ENCODE measurements at regions not wholly inside any gene's neighbourhood (a gene's known extent, or its start where the extent isn't known, plus 50 kb on each side); places are given as distances from the start of the nearest gene placed in this dataset.

DNA sequence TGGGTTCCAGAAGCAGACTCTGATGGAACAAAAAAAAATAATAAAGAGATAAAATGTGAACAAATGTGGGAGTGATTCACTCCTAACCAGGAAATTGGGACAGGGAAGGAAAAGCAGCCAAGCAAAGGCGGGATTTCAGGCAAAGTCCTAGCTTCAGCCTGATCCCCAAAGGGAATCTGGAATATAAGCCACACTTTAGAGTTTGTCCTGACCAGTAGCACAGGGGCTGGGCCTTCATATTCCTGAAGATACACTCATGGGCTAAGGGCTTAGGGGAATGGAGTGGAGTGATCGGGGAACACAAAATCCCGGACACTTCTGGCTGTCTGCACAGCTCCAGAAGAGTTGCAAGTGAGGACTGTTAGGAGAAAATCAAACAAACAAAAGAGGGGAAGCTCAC, 135.0 kb upstream of the COL8A1 start:
- peaks cover 0 to 2% (median 0%) of the 10 kb centered on the region in 7 donors for H3K9me3 Mint-ChIP-seq
- ATAC-seq (ENCODE audit: low read depth in 2 of 2), result no peak
- no peaks in the 10 kb centered on the region for H3K4me1 Mint-ChIP-seq
- no peak for DNase-seq
- H3K27ac Mint-ChIP-seq, result no peak overlapping the region
- no peaks in the 10 kb centered on the region for H3K36me3 Mint-ChIP-seq
- H3K27me3 Mint-ChIP-seq, result no peaks in the 10 kb centered on the region
- no peak overlapping the region for H3K4me3 Mint-ChIP-seq

DNA sequence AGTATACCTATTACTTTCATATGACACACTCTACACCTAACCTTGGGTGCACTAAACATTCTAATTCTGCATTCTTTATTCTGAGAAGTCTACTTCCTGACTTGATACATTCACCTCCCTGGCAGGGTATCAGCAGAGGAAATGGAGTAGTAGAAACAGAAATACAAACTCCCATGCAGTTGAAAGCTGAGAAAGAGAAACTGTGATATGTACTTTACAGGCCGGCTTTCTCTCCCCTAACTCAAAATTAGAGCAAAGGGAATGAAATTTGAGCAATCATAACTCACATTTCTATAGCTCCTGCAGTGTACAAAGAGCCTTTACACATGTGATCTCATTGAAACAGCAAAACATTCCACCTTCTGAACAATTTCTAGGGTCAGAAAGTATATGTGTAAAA, 135.5 kb upstream of the COL8A1 start:
- no peak overlapping the region for H3K4me3 Mint-ChIP-seq
- H3K27ac Mint-ChIP-seq, result no peak overlapping the region
- ATAC-seq (ENCODE audit: low read depth in 2 of 2) (no peak), DNase-seq (no peak)
- H3K36me3 Mint-ChIP-seq, result no peaks in the 10 kb centered on the region
- H3K4me1 Mint-ChIP-seq, result no peaks in the 10 kb centered on the region
- no peaks in the 10 kb centered on the region for H3K27me3 Mint-ChIP-seq
- H3K9me3 Mint-ChIP-seq, result peaks cover 0 to 2% (median 0%) of the 10 kb centered on the region in 7 donors

DNA sequence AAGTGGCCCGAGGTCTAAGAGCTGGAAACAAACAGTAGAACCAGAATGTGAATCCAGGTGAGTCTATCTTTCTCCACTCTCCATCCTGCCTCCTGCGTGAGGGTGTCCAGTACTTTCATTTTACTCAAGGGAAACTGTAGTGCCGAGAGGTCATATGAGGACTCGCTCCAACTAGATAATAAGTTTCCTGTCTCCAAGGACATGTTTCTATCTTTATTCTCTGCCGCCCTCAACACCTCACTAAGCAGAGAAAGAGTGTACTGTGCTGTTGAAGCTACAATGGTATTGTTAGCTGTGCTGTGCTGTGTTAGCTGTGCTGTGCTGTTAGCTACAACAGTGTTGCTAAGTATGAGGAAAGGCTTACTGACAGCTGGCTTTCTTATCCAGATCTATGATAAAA, 137.9 kb upstream of the COL8A1 start:
- Mint-ChIP-seq H3K27ac (no peak overlapping the region), H3K4me3 (no peak overlapping the region), H3K4me1 (no peaks in the 10 kb centered on the region), H3K36me3 (no peaks in the 10 kb centered on the region), H3K9me3 (peaks cover 0 to 12% (median 2%) of the 10 kb centered on the region in 7 donors), H3K27me3 (no peaks in the 10 kb centered on the region)
- no peak for ATAC-seq (ENCODE audit: low read depth in 2 of 2)
- no peak for DNase-seq

DNA sequence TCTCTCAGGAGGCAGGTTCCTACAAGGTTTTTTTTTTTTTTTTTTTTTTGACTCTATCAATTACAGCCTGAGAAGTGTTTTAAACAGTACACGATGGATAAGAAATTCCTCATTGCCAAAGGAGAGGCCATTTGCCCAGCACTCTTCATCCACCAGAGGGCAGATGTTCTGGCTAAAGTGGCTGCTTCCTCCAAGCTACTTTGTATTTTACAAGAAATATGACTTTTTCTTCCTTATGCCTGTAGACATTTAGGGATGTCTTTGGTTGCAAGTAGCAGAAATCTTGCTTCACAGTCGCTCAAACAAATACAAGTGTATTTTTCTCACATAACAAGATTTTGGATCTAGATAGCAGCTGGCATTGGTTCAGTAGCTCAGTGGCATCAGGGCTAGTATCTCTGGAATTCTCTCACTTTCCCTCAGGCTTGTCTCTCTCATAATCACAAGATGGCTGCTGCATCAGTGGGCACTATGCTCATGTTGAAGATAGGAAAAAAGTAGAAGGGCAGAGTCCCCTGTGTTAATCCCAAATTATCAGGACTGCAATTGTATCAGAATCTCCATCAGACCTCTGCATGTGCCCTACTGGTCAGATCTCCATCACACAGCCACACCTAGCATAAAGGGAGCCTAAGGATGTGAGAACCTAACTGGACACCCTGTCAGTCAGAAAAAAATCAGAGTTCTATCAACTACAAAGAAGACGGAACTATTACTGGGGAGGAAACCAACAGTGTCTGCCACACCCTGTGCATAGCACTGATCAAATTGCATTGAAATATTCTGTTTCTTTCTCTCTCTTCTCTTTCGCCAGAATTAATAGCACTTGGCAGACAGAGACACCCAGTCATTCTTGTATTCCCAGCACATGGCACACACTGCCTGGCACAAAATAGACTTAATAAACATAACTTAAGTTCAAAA, 138.9 kb upstream of the COL8A1 start:
- Mint-ChIP-seq H3K4me1 (no peaks in the 10 kb centered on the region), H3K9me3 (peaks cover 0 to 19% (median 2%) of the 10 kb centered on the region in 7 donors), H3K4me3 (no peak overlapping the region), H3K27me3 (no peaks in the 10 kb centered on the region), H3K27ac (no peak overlapping the region), H3K36me3 (no peaks in the 10 kb centered on the region)
- no peak for DNase-seq
- ATAC-seq (ENCODE audit: low read depth in 2 of 2), result no peak

DNA sequence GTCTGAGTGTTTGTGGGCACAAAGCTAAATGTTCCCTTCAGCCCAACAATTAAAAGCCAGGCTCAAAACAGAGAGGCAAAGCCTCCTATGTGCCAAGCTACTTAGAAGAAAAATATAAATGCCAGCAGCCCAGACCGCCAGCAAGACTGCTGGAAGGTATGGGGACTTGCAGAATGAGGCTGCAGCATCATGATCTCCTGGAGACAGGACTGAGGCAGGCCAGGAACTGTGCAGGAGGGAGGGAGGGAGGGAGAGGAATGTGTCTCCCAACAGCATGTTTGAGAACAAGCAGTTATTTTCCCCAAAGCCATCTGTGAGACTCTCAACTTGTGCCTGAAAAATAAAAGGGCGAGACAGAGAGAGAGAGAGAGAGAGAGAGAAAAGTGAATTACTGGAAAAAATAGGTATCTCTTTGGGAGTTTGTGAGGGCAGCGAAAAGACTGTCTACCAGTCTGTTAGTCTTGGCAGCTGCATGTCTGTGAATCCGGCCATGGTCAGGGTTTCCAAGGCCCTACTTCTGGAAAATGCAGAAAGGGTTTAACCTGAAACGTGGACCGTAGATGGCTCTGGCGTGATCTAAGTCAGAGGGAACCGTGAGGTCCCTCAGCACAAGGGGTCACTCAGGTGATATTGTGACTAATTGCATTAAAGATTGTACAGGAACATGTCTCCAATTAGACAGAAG, 139.7 kb upstream of the COL8A1 start:
- Mint-ChIP-seq H3K27me3 (no peaks in the 10 kb centered on the region), H3K4me3 (no peak overlapping the region), H3K4me1 (no peaks in the 10 kb centered on the region), H3K9me3 (peaks cover 0 to 25% (median 2%) of the 10 kb centered on the region in 7 donors), H3K27ac (no peak overlapping the region), H3K36me3 (no peaks in the 10 kb centered on the region)
- DNase-seq (no peak), ATAC-seq (ENCODE audit: low read depth in 2 of 2) (no peak)

DNA sequence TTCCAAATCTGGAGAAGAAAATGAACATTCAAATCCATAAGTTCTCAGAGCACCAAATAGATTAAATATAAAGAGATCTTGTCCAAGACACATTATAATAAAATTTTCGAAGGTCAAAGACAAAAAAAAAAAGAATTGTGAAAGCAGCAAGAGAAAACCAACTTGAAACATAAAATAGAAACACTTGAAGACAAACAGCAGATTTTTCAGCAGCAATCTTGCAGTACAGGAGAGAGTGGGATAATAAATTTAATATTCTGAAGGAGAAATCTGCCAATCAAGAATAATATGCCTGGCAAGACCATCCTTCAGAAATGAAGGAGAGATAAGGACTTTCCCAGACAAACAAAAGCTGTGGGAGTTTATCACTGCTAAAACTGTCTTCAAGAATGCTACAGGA, 150.5 kb upstream of the COL8A1 start:
- no peak for DNase-seq
- Mint-ChIP-seq H3K27me3 (no peaks in the 10 kb centered on the region), H3K36me3 (no peaks in the 10 kb centered on the region), H3K9me3 (peaks cover 13 to 46% (median 20%) of the 10 kb centered on the region in 7 donors), H3K4me3 (no peak overlapping the region), H3K4me1 (no peaks in the 10 kb centered on the region), H3K27ac (no peak overlapping the region)
- no peak for ATAC-seq (ENCODE audit: low read depth in 2 of 2)

DNA sequence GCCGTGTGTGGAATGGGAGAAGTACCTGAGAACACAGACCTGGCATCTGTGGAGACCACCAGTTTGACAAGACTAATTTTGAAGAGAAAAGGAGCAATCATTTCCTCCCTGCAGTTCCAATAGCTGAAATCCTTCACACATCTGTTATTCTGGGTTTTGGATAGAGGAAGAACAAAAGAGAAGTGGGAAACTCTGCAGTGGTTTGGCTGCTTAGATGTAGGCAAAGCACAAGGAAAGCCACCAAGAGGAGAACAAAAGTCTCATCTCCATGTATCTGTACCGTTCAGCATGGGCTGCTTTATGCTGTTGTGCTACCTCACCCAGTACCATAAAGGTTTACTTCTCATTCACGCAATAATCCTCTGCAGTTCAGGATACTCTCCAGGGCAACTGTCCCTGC, 153.1 kb upstream of the COL8A1 start:
- H3K4me1 Mint-ChIP-seq, result no peaks in the 10 kb centered on the region
- H3K9me3 Mint-ChIP-seq, result peaks cover 12 to 28% (median 17%) of the 10 kb centered on the region in 7 donors
- H3K27me3 Mint-ChIP-seq, result no peaks in the 10 kb centered on the region
- no peak overlapping the region for H3K27ac Mint-ChIP-seq
- H3K36me3 Mint-ChIP-seq, result no peaks in the 10 kb centered on the region
- no peak for DNase-seq
- no peak for ATAC-seq (ENCODE audit: low read depth in 2 of 2)
- no peak overlapping the region for H3K4me3 Mint-ChIP-seq

DNA sequence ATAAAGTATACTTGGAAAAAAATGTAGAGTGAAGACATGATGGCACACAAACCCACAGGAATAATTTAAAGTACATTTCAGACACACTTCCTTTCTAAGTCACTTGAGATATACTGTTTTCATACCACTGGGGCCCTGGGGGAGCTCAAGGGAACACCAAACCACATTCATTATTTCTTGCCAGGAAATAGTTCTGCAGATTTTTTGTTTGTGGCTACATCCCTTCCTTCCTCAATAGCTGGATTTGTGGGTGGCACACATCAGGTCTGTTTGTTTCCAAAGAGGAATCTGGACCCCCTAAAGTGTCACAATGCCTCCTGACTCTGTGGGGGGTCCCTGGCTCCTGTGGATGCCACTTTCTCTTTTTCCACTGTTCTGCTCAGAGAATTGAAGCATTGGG, 153.5 kb upstream of the COL8A1 start:
- no peaks in the 10 kb centered on the region for H3K4me1 Mint-ChIP-seq
- no peak for DNase-seq
- no peak overlapping the region for H3K27ac Mint-ChIP-seq
- peaks cover 8 to 28% (median 17%) of the 10 kb centered on the region in 7 donors for H3K9me3 Mint-ChIP-seq
- no peaks in the 10 kb centered on the region for H3K36me3 Mint-ChIP-seq
- H3K27me3 Mint-ChIP-seq, result no peaks in the 10 kb centered on the region
- ATAC-seq (ENCODE audit: low read depth in 2 of 2), result no peak
- H3K4me3 Mint-ChIP-seq, result no peak overlapping the region

DNA sequence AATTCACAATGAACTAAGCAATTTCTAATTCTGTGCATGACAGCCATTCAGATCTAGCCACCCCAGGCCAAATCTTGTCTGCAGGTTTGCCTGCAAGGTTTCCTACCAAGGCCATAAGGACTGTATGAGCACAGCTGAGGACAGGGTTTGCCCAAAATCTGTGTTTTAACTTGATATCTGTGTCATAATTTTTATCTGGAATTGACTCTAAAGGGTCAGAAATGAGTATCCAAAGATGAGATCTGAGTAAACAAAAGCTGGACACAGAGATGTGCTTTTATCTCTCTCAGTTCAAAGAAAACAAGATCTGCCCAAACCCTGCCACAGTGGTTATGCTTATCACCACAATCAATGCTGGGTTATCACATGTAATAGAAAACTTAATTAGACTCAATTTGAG, 154.6 kb upstream of the COL8A1 start:
- Mint-ChIP-seq H3K9me3 (peaks cover 8 to 18% (median 13%) of the 10 kb centered on the region in 7 donors), H3K4me3 (no peak overlapping the region), H3K4me1 (no peaks in the 10 kb centered on the region), H3K27ac (no peak overlapping the region), H3K36me3 (no peaks in the 10 kb centered on the region), H3K27me3 (no peaks in the 10 kb centered on the region)
- no peak for DNase-seq
- ATAC-seq (ENCODE audit: low read depth in 2 of 2), result no peak

DNA sequence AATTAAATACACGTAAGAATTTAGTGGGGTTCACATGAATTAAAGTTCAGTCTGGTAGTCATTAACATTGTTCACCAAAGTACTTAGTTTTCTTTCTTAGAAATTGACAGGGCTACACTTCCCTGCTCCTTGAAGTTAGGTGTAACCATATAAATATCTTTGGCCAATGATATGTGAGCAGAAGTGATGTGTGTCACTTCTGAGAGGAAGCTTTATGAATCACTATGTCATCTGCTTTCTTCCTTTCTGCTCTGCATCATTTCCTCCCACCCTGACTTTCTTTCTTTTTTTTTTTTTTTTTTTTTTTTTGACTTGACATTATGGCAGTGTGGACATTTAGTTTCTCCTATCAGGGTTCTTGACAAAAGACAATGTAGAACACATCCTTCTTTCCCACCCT, 156.2 kb upstream of the COL8A1 start:
- H3K9me3 Mint-ChIP-seq, result peaks cover 0 to 12% (median 0%) of the 10 kb centered on the region in 7 donors
- no peaks in the 10 kb centered on the region for H3K4me1 Mint-ChIP-seq
- H3K36me3 Mint-ChIP-seq, result no peaks in the 10 kb centered on the region
- H3K27ac Mint-ChIP-seq, result no peak overlapping the region
- no peaks in the 10 kb centered on the region for H3K27me3 Mint-ChIP-seq
- H3K4me3 Mint-ChIP-seq, result no peak overlapping the region
- no peak for ATAC-seq (ENCODE audit: low read depth in 2 of 2)
- no peak for DNase-seq

DNA sequence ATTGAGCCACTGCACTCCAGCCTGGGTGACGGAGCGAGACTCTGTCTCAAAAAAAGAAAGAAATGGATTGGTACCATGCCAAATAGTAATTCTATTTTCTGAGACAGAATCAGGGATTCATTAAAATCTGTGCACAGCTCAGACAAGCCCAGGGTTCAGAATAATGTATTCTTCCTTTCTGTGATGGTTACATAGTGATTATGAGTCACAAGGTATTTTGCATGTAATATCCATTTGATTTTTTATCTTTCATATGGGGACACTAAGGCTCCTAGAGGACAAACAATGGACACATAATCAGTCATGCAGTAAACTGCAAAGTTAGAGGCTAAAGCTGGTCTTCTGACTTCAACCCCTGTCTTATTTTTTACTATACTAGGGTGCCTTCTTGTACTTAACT, 156.8 kb upstream of the COL8A1 start:
- no peaks in the 10 kb centered on the region for H3K27me3 Mint-ChIP-seq
- peaks cover 0 to 14% (median 2%) of the 10 kb centered on the region in 7 donors for H3K9me3 Mint-ChIP-seq
- H3K27ac Mint-ChIP-seq, result no peak overlapping the region
- no peaks in the 10 kb centered on the region for H3K36me3 Mint-ChIP-seq
- H3K4me3 Mint-ChIP-seq, result no peak overlapping the region
- DNase-seq (no peak), ATAC-seq (ENCODE audit: low read depth in 2 of 2) (no peak)
- H3K4me1 Mint-ChIP-seq, result no peaks in the 10 kb centered on the region

DNA sequence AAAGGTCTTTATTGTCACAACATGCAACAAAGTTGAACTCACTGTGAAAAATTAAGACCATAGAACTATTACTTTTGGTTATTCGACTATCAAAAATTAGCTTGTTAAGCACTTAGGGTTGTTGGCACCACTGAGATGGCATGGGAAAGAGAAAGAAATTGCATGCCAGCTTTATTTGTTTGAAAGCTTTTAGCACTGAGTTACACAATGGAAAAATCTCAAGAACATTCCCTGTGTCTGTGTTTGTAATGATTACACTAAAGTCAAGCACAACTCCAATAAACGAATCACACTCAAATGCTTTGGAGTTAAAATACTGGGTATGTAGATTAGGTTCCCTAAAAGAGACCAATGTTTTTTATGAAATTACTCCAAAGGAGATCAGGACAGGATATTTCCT, 158.6 kb upstream of the COL8A1 start:
- no peak overlapping the region for H3K4me3 Mint-ChIP-seq
- H3K9me3 Mint-ChIP-seq, result peaks cover 0 to 14% (median 3%) of the 10 kb centered on the region in 7 donors
- DNase-seq (no peak), ATAC-seq (ENCODE audit: low read depth in 2 of 2) (no peak)
- no peaks in the 10 kb centered on the region for H3K4me1 Mint-ChIP-seq
- no peaks in the 10 kb centered on the region for H3K36me3 Mint-ChIP-seq
- H3K27ac Mint-ChIP-seq, result no peak overlapping the region
- no peaks in the 10 kb centered on the region for H3K27me3 Mint-ChIP-seq

DNA sequence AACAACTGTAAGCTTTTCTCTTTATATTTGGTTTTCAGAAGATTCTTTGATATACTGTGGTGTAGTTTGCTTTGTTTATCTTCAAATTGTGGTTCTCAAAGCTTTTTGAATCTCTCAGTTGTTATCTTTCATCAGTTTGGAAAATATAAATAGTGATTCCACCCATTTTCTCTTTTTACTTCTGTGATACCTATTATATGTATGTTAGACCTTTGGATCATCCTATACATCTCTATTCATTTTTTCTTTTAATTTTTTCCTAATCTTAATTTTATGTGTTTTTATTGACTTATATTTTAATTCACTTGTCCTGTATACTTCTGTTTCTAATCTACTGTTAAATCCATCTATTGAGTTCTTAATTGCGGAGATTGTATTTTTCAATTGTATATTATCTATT, 160.7 kb upstream of the COL8A1 start:
- H3K27ac Mint-ChIP-seq, result no peak overlapping the region
- no peak overlapping the region for H3K4me3 Mint-ChIP-seq
- peaks cover 0 to 14% (median 3%) of the 10 kb centered on the region in 7 donors for H3K9me3 Mint-ChIP-seq
- DNase-seq, result no peak
- no peaks in the 10 kb centered on the region for H3K27me3 Mint-ChIP-seq
- no peaks in the 10 kb centered on the region for H3K4me1 Mint-ChIP-seq
- no peak for ATAC-seq (ENCODE audit: low read depth in 2 of 2)
- no peaks in the 10 kb centered on the region for H3K36me3 Mint-ChIP-seq

DNA sequence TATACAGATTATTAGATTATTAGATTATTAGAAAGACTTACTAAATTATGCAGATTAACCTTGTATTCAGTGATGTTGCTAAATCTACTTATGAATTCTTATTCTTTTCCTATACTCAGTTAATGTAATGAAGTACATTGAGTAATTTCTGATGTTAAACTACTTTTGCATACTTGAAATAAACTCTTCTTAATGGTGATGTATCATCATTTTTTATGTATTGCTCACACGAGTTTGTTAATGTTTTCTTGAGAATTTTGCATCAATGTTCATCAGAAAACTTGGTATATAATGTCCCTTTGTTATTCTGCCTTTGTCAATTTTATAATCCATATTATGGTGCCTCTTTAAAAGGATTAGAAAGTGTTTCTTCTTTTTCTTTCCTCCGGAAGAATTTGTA, 163.2 kb upstream of the COL8A1 start:
- DNase-seq, result no peak
- Mint-ChIP-seq H3K4me3 (no peak overlapping the region), H3K27me3 (no peaks in the 10 kb centered on the region), H3K27ac (no peak overlapping the region), H3K36me3 (no peaks in the 10 kb centered on the region), H3K4me1 (no peaks in the 10 kb centered on the region), H3K9me3 (peaks cover 0 to 14% (median 3%) of the 10 kb centered on the region in 7 donors)
- ATAC-seq (ENCODE audit: low read depth in 2 of 2), result no peak

Measured in naive B cell (primary cell).